ENCODE measurements at regions not wholly inside any gene's neighbourhood (a gene's known extent, or its start where the extent isn't known, plus 50 kb on each side); places are given as distances from the start of the nearest gene placed in this dataset.

DNA sequence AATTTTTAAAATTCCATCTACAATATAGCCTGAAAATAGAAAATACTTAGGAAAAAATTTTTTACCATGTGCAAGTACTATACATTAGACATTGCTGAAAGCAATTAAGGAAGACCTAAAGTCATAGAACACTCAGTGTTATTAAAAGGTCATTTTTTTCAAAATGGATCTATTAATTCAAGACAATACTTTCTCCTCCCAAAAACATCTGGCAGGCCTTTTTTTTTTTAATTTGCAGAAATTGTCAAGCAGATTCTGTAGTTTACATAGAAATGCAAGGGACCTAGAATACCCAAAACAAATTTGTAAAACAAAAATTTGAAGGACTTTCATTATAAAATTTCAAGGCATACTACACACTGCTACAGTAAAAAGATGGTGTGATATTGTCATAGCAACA is 238.4 kb upstream of the VEPH1 start:
- no peaks in the 10 kb centered on the region for H4K20me1 ChIP-seq (ENCODE audit: insufficient read depth)
- H3K4me1 ChIP-seq (ENCODE audit: control insufficient read depth in 1 of 2, insufficient read depth in 2 of 2, low read length in 2 of 2), result no peaks in the 10 kb centered on the region
- no peaks in the 10 kb centered on the region for H3K9me3 ChIP-seq (ENCODE audit: control insufficient read depth in 1 of 2, insufficient read depth in 1 of 2, low read depth in 1 of 2, low read length in 2 of 2)
- H3K27ac ChIP-seq (ENCODE audit: low read depth, low read length), result no peak overlapping the region
- DNase-seq (ENCODE audit: low read depth, low spot score) (no peak), ATAC-seq (no peak)
- H3K36me3 ChIP-seq (ENCODE audit: control insufficient read depth in 1 of 2, insufficient read depth in 2 of 2, low read length in 2 of 2), result no peaks in the 10 kb centered on the region
- no peak overlapping the region for H2AFZ ChIP-seq (ENCODE audit: low read depth, low read length, poor library complexity, severe bottlenecking)
- H3K4me3 ChIP-seq (replicated peaks in 1 of 2; ENCODE audit: low read depth in 1 of 2, low read length in 2 of 2), result no peak overlapping the region
- CTCF ChIA-PET, result no interaction called here
- no peaks in the 10 kb centered on the region for H3K27me3 ChIP-seq (ENCODE audit: insufficient read depth, low read length)
- no peak for TF ChIP-seq EZH2phosphoT487 (IDR thresholded peaks at IDR 0.05; ENCODE audit: borderline replicate concordance)
- TF ChIP-seq SIN3A (IDR thresholded peaks at IDR 0.05; ENCODE audit: low read depth), result no peak
- TF ChIP-seq SRF (IDR thresholded peaks at IDR 0.05; ENCODE audit: low read depth), result no peak
- no peak for TF ChIP-seq RAD21 (IDR thresholded peaks at IDR 0.05; ENCODE audit: low read depth)
- no peak for TF ChIP-seq FOSL1 (IDR thresholded peaks at IDR 0.05; ENCODE audit: low read depth)
- TF ChIP-seq, protein P1, sequence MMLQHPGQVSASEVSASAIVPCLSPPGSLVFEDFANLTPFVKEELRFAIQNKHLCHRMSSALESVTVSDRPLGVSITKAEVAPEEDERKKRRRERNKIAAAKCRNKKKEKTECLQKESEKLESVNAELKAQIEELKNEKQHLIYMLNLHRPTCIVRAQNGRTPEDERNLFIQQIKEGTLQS (IDR thresholded peaks at IDR 0.05), result no peak
- TF ChIP-seq, protein P2, sequence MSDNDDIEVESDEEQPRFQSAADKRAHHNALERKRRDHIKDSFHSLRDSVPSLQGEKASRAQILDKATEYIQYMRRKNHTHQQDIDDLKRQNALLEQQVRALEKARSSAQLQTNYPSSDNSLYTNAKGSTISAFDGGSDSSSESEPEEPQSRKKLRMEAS (IDR thresholded peaks at IDR 0.05), result no peak
- no peak for TF ChIP-seq EZH2 (IDR thresholded peaks at IDR 0.05)
- no peak for TF ChIP-seq CBX3 (IDR thresholded peaks at IDR 0.05; ENCODE audit: low read depth)
- TF ChIP-seq CEBPB (IDR thresholded peaks at IDR 0.05; ENCODE audit: low read depth), result no peak
- no peak for TF ChIP-seq ZFX (IDR thresholded peaks at IDR 0.05)
- no peak for TF ChIP-seq POLR2A (IDR thresholded peaks at IDR 0.05; ENCODE audit: borderline replicate concordance, extremely low read depth, insufficient read depth, insufficient read length)
- TF ChIP-seq SP1 (IDR thresholded peaks at IDR 0.05; ENCODE audit: low read depth), result no peak
- no peak for TF ChIP-seq ZNF274 (IDR thresholded peaks at IDR 0.05; ENCODE audit: low read depth, low read length)
- TF ChIP-seq YY1 (IDR thresholded peaks at IDR 0.05; ENCODE audit: extremely low read depth, insufficient replicate concordance, low read depth, low read length), result no peak
- TF ChIP-seq, protein P3, sequence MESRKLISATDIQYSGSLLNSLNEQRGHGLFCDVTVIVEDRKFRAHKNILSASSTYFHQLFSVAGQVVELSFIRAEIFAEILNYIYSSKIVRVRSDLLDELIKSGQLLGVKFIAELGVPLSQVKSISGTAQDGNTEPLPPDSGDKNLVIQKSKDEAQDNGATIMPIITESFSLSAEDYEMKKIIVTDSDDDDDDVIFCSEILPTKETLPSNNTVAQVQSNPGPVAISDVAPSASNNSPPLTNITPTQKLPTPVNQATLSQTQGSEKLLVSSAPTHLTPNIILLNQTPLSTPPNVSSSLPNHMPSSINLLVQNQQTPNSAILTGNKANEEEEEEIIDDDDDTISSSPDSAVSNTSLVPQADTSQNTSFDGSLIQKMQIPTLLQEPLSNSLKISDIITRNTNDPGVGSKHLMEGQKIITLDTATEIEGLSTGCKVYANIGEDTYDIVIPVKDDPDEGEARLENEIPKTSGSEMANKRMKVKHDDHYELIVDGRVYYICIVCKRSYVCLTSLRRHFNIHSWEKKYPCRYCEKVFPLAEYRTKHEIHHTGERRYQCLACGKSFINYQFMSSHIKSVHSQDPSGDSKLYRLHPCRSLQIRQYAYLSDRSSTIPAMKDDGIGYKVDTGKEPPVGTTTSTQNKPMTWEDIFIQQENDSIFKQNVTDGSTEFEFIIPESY (IDR thresholded peaks at IDR 0.05; ENCODE audit: extremely low read depth, insufficient replicate concordance, low read length), result no peak
- no peak for TF ChIP-seq ELF1 (IDR thresholded peaks at IDR 0.05; ENCODE audit: borderline replicate concordance, low read depth)
- POLR2A ChIA-PET, result no interaction called here
- no TSS peak for BruUV-seq (replicated peaks)
- H3K9ac ChIP-seq (ENCODE audit: low read length), result no peak overlapping the region
- no peaks in the 10 kb centered on the region for H3K9me2 ChIP-seq (ENCODE audit: insufficient read depth)
- RAD21 ChIA-PET (ENCODE audit: low non-redundant PET in 1 of 2, low total read pairs in 2 of 2, uncharacterized antibody in 2 of 2, unreplicated experiment in 2 of 2), result no interaction called here
- no peak overlapping the region for H3K4me2 ChIP-seq (ENCODE audit: low read length)
- H3K79me2 ChIP-seq (ENCODE audit: insufficient read depth, low read length), result no peaks in the 10 kb centered on the region
- intact Hi-C loops (cut with micrococcal nuclease), result no loop called here
